ENCODE measurements at regions not wholly inside any gene's neighbourhood (a gene's known extent, or its start where the extent isn't known, plus 50 kb on each side); places are given as distances from the start of the nearest gene placed in this dataset.

- H3K27ac ChIP-seq, result no peak overlapping the region
- no peaks in the 10 kb centered on the region for H3K27me3 ChIP-seq
- no peaks in the 10 kb centered on the region for H3K4me1 ChIP-seq
- no peak for TF ChIP-seq POLR2A (IDR thresholded peaks at IDR 0.05)
- TF ChIP-seq, protein P1, sequence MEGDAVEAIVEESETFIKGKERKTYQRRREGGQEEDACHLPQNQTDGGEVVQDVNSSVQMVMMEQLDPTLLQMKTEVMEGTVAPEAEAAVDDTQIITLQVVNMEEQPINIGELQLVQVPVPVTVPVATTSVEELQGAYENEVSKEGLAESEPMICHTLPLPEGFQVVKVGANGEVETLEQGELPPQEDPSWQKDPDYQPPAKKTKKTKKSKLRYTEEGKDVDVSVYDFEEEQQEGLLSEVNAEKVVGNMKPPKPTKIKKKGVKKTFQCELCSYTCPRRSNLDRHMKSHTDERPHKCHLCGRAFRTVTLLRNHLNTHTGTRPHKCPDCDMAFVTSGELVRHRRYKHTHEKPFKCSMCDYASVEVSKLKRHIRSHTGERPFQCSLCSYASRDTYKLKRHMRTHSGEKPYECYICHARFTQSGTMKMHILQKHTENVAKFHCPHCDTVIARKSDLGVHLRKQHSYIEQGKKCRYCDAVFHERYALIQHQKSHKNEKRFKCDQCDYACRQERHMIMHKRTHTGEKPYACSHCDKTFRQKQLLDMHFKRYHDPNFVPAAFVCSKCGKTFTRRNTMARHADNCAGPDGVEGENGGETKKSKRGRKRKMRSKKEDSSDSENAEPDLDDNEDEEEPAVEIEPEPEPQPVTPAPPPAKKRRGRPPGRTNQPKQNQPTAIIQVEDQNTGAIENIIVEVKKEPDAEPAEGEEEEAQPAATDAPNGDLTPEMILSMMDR (IDR thresholded peaks at IDR 0.05), result no peak
- no peak for DNase-seq
- no peaks in the 10 kb centered on the region for H3K9me3 ChIP-seq
- no peaks in the 10 kb centered on the region for H3K36me3 ChIP-seq
- H3K4me3 ChIP-seq, result no peak overlapping the region
- intact Hi-C loops (cut with DNase I; ENCODE audit: low total_unique reads), result no loop called here
Measured at GRCh38 chr5:9889511-9889910, 259.4 kb upstream of the TAS2R1 start.

- H3K27ac ChIP-seq, result no peak overlapping the region
- TF ChIP-seq, protein P1 (IDR thresholded peaks at IDR 0.05), result no peak
- TF ChIP-seq POLR2A (IDR thresholded peaks at IDR 0.05), result no peak
- no peaks in the 10 kb centered on the region for H3K36me3 ChIP-seq
- H3K4me3 ChIP-seq, result no peak overlapping the region
- H3K27me3 ChIP-seq, result no peaks in the 10 kb centered on the region
- intact Hi-C loops (cut with DNase I; ENCODE audit: low total_unique reads), result no loop called here
- no peak for DNase-seq
- H3K9me3 ChIP-seq, result no peaks in the 10 kb centered on the region
- no peaks in the 10 kb centered on the region for H3K4me1 ChIP-seq
Measured at GRCh38 chr5:9888501-9888901, 258.4 kb upstream of the TAS2R1 start.

DNA sequence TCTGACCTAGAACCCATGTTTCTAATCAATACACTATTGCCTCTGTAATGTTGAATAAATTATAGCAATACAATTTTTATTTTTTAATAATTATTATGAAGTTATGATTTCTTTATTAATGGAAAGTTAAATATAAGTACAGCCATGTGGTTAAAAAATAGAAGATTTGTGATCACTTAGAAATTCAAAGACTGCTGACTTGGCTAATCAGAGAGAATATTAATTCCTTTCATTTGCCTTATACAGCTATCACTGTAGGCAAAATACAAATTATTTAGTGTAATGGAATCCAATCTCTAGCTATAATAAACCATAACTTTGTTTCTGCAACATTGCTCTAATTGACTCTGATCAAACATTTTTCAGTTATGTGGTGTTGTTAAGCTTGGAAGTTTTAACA, 255.0 kb upstream of the TAS2R1 start:
- no peaks in the 10 kb centered on the region for H3K4me1 ChIP-seq
- DNase-seq, result no peak
- TF ChIP-seq, protein P1 (IDR thresholded peaks at IDR 0.05), result no peak
- no peak for TF ChIP-seq POLR2A (IDR thresholded peaks at IDR 0.05)
- no peak overlapping the region for H3K27ac ChIP-seq
- H3K27me3 ChIP-seq, result no peaks in the 10 kb centered on the region
- no peak overlapping the region for H3K4me3 ChIP-seq
- intact Hi-C loops (cut with DNase I; ENCODE audit: low total_unique reads), result no loop called here
- H3K36me3 ChIP-seq, result no peaks in the 10 kb centered on the region
- no peaks in the 10 kb centered on the region for H3K9me3 ChIP-seq

GRCh38 chr5:9878206-9878605, 248.1 kb upstream of the TAS2R1 start:
- intact Hi-C loops (cut with DNase I; ENCODE audit: low total_unique reads), result no loop called here
- no peak for TF ChIP-seq POLR2A (IDR thresholded peaks at IDR 0.05)
- TF ChIP-seq, protein P1 (IDR thresholded peaks at IDR 0.05), result no peak

GRCh38 chr5:9877488-9877887, 247.3 kb upstream of the TAS2R1 start:
- intact Hi-C loops (cut with DNase I; ENCODE audit: low total_unique reads), result no loop called here
- Histone ChIP-seq H3K27ac (no peak overlapping the region), H3K4me1 (no peaks in the 10 kb centered on the region), H3K27me3 (no peaks in the 10 kb centered on the region), H3K36me3 (no peaks in the 10 kb centered on the region), H3K4me3 (no peak overlapping the region), H3K9me3 (no peaks in the 10 kb centered on the region)
- TF ChIP-seq, protein P1 (IDR thresholded peaks at IDR 0.05), result no peak
- TF ChIP-seq POLR2A (IDR thresholded peaks at IDR 0.05), result no peak
- no peak for DNase-seq

More at GRCh38 chr5:9878206-9878605, 248.1 kb upstream of the TAS2R1 start:
- no peaks in the 10 kb centered on the region for H3K36me3 ChIP-seq
- no peaks in the 10 kb centered on the region for H3K9me3 ChIP-seq
- H3K27me3 ChIP-seq, result no peaks in the 10 kb centered on the region
- H3K4me1 ChIP-seq, result no peaks in the 10 kb centered on the region
- H3K27ac ChIP-seq, result no peak overlapping the region
- no peak for DNase-seq
- H3K4me3 ChIP-seq, result no peak overlapping the region

Measured in uterus (tissue), 3 donors.